GM18517 (cell line): ENCODE measurements at regions not wholly inside any gene's neighbourhood (a gene's known extent, or its start where the extent isn't known, plus 50 kb on each side); places are given as distances from the start of the nearest gene placed in this dataset.
"Not testable (repeated sequence)": the region's sequence is repeated elsewhere in the genome, so short reads cannot be mapped to it uniquely, and the experiment has no call there.

Experiments
- ATAC-seq: cut with Tn5 transposase; IDR thresholded peaks from one replicate; pipeline ENCODE4 v1.9.1; 2021; ENCODE audit warnings: mild to moderate bottlenecking, moderate library complexity; ENCODE audit not compliant: unreplicated experiment

DNA sequence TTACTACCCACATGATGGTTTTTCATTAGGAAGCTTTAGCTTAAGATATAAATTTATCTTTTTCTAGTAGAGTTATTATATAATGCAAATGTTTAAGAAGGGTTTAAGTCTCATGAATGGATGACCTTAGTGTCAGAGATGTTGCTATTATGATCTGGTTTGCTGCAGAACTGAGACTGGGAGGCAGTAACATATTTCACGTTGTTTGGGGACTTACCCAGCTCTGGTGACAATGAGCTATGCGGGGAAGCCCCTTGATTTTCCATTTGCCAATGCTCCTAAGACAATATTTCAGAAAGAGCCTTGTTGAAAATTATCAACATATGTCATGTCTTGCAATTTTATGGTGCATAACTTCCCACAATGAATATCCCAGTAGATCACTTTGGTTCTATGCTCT lies 754.6 kb downstream of the REEP3 start:
- ATAC-seq = no peak

DNA sequence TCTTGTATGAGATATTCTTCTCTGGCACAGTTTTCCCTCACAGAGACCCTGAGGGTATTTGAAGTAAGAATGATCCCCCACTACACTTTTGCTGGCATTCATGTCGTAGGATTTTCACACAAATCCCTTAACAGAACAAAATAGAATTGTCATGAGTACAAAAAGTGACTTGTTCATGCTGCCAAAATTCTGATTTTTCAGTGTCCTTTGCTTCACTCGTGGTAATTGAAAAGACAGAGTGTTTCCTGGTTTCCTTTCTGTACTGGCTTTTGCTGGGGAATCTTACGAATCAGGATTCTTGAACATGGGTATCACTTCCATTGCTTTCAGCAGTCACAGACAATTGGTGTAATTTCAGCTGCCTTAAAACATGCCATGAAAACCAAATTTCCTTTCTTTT lies 756.3 kb downstream of the REEP3 start:
- ATAC-seq = no peak

DNA sequence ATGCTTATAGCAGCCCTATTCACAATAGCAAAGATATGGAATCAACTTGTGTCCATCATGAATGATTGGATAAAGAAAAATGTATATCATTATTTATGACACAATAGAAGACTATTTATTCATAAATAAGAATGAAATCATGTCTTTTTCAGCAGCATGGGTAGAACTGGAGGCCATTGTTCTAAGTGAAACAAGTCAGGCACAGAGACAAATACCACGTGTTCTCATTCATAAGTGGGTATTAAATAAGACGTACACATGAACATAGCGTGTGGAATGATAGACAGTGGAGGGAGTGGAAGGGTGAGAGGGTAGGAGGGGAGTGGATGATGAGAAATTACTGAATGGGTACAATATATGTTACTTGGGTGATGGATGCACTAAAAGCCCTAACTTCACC lies 762.4 kb downstream of the REEP3 start:
- ATAC-seq = no peak

- no peak for ATAC-seq
These were observed 765.3 kb downstream of the REEP3 start for GRCh38 chr10:64286533-64286932.

DNA sequence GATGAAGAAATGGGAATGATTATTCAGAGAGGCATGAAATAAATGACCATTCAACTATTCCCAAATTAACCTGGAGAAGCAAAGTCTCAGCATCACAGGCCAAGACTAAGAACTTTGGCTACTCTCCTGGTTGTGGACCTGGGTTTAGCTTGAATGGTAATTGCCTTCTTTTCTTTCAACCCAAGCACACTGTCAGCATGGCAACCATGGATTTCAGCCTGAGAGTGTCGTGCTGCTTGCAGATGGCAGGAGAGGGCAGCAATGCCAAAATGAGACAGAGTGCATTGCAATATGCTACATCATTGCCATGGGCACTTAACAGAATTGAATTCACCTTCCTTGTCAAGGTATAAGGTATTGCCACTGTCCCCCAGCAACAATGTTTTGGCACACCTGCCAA lies 767.2 kb downstream of the REEP3 start:
- ATAC-seq = no peak

DNA sequence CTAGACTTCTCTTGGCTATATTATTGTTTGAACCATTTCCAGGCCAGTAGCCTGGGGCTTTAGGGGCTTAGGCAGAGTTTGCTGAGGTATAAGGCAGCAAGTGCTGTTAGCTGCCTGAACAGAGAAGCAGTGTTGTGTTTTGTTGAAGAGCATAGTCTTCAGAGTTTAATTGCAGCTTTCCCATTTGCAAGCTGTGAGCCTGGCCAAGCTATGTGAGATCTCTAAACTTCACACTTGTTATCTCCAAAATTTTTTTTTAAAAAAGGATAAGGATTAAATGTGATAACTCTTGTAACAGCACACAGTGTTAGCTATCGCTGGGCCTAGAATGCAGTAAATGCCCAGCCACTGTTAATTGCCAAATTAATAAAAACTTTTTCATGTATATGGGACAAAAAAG lies 782.4 kb downstream of the REEP3 start:
- no peak for ATAC-seq

DNA sequence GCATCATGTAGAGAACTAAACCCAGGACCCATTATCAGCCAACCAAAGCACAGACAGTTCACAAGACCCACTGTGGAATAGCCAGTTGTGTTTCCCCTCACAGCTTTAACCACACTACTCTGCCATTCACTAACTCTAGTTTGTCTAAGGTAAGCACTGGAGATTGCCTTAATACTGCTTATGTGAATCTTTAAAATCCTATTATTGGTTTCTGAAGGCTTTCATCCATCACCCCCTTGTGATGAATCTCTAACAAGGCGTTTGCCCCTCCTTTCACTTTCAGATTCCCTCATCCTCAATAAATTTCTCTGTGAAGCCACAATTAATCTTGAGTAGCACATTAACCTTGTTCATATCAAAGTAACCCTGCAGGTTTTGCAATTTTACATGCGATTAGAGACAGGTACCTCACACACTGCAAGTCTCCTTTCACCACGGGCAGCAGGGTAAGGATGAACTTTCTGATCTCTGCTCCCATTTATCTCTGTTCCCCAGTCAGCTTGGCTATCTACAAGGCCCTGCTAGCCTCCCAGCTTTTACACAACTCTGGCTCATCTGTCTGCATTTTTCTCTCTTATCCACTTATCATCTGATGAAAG lies 785.6 kb downstream of the REEP3 start:
- ATAC-seq = no peak

GRCh38 chr10:64312876-64313275 lies 791.7 kb downstream of the REEP3 start:
- no peak for ATAC-seq

GRCh38 chr10:64313967-64314366 lies 792.8 kb downstream of the REEP3 start:
- no peak for ATAC-seq

GRCh38 chr10:64316416-64316815 lies 795.2 kb downstream of the REEP3 start:
- no peak for ATAC-seq

DNA sequence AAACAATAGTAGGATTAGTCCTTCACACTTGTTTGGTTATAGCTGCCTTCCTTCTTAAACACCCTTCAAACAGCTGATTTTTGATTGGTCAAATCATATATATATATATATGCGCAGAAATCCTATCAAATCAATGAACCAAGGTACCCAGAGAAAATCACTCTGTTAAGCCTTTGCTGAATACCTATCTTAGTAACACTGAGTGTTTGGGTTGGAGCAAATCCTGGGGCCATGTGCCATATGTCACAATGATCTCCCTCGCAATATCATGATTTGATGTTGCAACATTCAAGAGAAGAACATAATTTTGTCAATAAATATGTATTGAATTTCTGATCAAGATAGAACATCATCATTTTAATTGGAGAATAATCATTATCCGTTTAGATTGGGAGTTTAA lies 795.6 kb downstream of the REEP3 start:
- ATAC-seq = no peak

GRCh38 chr10:64320448-64320847 lies 799.2 kb downstream of the REEP3 start:
- ATAC-seq = no peak

GRCh38 chr10:64329510-64329909 lies 808.3 kb downstream of the REEP3 start:
- ATAC-seq = no peak

- ATAC-seq = no peak
These were observed 811.4 kb downstream of the REEP3 start for GRCh38 chr10:64332551-64332950.

GRCh38 chr10:64334084-64334483 lies 812.9 kb downstream of the REEP3 start:
- no peak for ATAC-seq

DNA sequence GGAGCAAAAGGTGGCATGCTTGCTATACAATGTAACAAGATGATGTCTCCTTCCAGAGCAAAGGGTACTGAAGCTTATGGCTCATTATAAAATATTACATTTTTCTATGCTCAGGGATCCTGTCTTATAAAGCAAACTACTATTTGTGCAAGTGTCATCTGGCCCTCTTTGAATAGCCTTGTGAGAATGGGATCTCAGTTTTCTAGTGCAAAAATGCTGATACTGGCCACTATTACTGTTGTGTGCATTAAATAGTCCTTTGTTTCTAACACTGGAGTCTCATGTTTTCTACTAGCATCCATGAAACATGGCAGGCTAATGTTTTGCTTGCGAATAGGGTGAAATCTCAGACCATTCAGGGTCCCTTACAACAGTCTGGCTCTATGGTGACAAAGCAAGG lies 823.0 kb downstream of the REEP3 start:
- no peak for ATAC-seq

DNA sequence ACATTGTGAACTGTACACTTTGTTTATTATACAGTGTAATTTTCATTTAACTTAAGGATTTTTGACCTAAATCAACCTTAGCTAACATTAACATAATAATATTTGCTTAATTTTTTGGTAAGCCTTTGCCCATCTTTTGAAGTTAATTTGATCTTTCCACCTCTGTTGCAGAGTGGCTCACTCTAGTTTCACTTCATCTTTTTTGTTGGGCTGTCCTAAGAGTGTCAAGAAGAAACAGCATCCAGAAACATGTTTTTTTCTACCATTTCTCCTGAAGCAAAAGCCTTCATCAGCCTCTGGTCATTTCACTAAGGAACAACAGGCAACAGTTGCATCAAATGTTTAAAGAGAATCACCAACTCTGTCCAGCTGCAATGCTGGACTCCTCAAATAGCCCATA lies 824.7 kb downstream of the REEP3 start:
- no peak for ATAC-seq

- ATAC-seq = no peak
These were observed 825.2 kb downstream of the REEP3 start for GRCh38 chr10:64346389-64346788.

DNA sequence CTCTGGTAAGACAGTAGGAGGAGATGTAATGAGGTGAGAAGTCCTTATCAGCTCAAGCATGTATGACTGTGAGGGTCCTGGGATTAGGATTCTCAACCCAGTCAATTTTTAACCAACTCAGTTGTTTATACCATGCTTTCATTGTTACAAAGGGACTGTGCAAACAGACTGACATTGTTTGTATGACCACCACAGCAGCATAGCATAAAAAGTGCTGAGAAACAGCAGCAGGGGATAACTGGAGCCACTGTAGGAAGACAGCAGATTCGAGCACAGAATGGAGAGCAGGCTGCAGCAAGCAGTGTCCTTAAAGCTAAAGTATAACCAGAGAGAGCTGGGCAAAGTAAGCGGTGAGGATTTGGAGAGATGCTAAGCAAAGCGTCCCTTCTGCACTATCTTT lies 829.5 kb downstream of the REEP3 start:
- ATAC-seq = no peak

GRCh38 chr10:64358907-64359306 lies 837.7 kb downstream of the REEP3 start:
- no peak for ATAC-seq

- not testable (repeated sequence) for ATAC-seq
These were observed 839.0 kb downstream of the REEP3 start for GRCh38 chr10:64360240-64360639.

DNA sequence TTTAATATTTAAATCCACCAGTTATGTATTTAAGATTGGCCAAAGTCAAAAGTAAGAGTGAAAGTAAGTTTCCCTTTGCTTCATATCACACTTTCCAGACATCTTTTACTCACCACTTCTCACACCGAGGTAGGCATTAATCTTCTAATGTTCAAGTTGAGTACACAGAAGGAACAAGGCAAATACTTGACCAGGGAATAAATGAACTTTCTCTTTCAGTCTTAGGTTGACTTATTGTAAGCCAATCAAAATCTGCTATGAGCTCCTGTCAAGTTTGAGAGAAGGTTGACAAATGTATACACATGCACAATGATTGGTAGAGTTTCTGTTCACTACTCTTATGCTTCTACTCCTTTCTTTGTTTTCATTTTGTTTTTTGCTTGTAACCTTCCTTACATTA lies 842.5 kb downstream of the REEP3 start:
- no peak for ATAC-seq

DNA sequence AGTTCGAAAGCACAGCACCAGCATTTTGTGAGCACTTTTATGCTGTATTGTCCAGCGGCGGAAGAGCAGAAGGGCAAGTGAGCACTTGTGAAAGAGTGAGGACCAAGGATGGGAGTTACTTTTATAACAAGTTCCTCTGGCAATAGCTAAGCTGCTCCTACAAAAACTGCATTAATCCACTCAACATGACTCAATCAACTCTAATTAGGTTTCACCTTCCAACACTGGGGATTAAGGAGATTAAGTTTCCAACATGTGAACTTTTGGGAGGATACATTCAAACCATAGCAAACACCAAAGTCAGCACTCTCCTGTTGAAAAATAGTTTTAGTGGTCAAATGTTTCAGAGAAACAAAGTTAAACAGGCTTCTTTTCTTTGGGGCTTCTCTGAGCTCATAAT lies 844.5 kb downstream of the REEP3 start:
- ATAC-seq = no peak

DNA sequence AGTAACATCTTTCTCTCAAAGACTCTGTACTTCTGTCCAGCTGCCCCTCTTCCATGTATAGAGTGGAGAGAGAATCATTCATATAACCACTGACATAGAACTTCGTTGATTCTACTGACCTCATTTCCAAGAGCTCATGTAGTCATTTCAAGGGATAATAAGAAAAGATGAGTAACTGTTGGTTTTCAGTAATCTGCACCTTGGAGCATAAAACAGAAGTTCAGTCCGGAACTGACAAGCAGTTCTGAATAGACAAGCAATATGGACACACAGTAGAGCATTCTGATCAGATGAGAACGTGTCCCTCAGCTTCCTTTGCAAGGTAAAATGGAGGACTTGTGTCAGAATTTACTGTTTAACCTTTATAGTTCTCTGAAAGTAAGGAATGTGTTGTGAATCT lies 847.1 kb downstream of the REEP3 start:
- no peak for ATAC-seq
